ENCODE measurements at regions not wholly inside any gene's neighbourhood (a gene's known extent, or its start where the extent isn't known, plus 50 kb on each side); places are given as distances from the start of the nearest gene placed in this dataset.

DNA sequence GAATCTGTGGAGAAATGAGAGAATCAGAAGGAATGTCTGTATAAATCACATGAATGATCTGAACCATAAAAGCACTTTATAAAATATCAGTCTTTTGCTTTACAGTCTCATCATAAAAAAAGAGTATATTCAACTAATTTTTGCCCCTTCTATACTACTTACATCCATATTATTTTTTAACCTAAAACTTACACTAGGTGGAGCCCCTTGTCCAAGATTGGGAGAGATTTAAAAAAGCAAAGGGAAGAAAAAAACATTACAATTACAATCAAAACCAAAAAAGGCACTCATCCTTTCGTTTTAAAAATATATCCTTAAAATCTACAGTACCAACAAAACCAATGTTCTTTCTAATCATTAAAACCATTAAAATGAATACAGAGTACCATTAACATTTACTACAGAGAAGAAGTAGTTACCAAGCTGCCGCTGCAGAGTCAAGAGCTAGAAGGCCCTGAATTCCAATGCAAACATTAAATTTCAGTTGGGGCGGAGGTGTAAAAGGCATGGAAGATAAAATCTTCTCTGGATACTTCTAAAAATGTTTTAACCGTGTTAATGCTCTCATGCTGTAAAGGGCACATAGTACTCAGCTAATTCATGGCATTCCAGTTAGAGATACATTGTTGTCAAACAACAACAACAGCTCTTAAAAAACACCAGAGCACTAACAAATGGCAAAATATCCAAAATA lies 56.7 kb upstream of the EPB41L3 start:
- H3K9me3 ChIP-seq (ENCODE audit: control insufficient read depth, insufficient read depth, low read depth, low read length) = no peaks in the 10 kb centered on the region
- no peak overlapping the region for H3K27ac ChIP-seq (ENCODE audit: low read depth, low read length)
- H3K36me3 ChIP-seq (ENCODE audit: control insufficient read depth, insufficient read depth, low read length) = no peaks in the 10 kb centered on the region
- H3K4me3 ChIP-seq (ENCODE audit: low read depth, low read length) = no peak overlapping the region
- H3K4me1 ChIP-seq (ENCODE audit: control insufficient read depth, insufficient read depth, low read length) = peaks cover 11% of the 10 kb centered on the region
- no peak overlapping the region for H3K9ac ChIP-seq (ENCODE audit: low read length)
- no peaks in the 10 kb centered on the region for H3K27me3 ChIP-seq (ENCODE audit: control insufficient read depth, insufficient read depth, low read length)

DNA sequence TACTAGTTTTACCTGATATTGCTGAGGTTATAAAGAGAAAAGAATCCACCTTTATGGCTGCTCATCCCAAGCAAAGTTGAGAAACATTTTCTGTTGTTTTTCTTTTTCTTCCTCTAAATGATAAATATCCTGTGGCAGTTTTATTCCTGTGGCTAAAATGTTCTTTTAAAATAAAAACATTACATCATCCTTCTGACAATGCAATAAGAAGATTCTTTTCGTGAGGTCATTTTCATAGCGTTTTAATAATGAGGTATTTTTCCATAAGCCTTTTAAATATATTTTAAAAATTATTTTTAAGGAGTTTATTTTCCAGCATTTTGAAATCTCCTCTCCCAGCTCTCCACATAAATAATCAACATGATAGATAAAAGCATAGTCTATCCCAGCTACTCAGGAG lies 52.8 kb upstream of the EPB41L3 start:
- H3K27me3 ChIP-seq (ENCODE audit: control insufficient read depth, insufficient read depth, low read length) = no peaks in the 10 kb centered on the region

More for the DNA sequence above, 52.8 kb upstream of the EPB41L3 start:
- no peak overlapping the region for H3K9ac ChIP-seq (ENCODE audit: low read length)
- H3K4me3 ChIP-seq (ENCODE audit: low read depth, low read length) = no peak overlapping the region
- H3K27ac ChIP-seq (ENCODE audit: low read depth, low read length) = no peak overlapping the region
- peaks cover 11% of the 10 kb centered on the region for H3K4me1 ChIP-seq (ENCODE audit: control insufficient read depth, insufficient read depth, low read length)
- H3K36me3 ChIP-seq (ENCODE audit: control insufficient read depth, insufficient read depth, low read length) = no peaks in the 10 kb centered on the region
- peaks cover 13% of the 10 kb centered on the region for H3K9me3 ChIP-seq (ENCODE audit: control insufficient read depth, insufficient read depth, low read depth, low read length)
